ENCODE measurements at regions not wholly inside any gene's neighbourhood (a gene's known extent, or its start where the extent isn't known, plus 50 kb on each side); places are given as distances from the start of the nearest gene placed in this dataset.

DNA sequence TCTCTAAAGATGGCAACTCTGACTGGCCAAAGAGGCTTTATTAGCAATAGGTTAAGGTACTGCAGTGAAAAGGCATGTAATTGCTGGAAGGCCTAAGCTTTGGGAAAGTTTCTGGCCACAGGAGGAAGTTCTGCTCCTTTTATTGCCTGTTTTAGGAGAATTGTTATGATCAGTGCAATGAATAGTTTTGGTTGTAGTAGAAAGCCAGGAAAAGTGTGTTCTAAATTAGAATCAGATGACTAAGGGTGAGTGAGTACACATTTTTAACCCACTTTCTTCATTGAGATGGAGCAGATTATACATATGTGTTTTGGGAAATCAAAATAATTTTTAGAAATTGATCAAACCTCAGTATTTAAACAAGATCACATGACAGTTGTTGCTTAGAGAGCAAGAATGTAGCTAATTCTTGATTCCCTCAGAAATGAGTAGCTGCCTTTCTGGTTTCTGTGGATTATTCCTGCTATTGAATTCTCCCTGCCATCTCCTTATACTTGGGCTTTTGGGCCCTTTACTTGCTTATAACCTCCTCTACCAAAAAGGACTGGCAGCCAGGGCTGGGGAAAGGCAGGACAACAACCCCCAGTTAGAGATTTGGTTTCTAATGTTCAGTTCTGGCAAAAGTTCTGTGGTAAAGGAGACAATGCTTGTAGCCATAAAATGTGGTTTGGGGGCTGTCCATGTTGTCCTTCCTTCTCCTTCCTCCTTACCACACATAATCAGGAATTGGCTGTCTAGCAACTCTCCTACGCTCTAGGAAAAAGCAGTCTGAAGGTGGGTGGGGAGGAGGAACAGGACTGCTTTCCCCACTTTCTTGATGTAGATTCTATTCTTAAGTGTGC, 217.1 kb downstream of the SLC38A4 start (continued):
- TF ChIP-seq TAF1 (IDR thresholded peaks at IDR 0.05; ENCODE audit: borderline replicate concordance, low read depth, low read length) (no peak), FOSL2 (IDR thresholded peaks at IDR 0.05; ENCODE audit: borderline replicate concordance, low read depth) (peak; percentile 45; the same call in 1 of the 2 replicates), NRF1 (IDR thresholded peaks at IDR 0.05; ENCODE audit: low read depth, low read length) (no peak), EP300 (IDR thresholded peaks at IDR 0.05; ENCODE audit: borderline replicate concordance in 1 of 2, low read depth in 1 of 2, low read length in 1 of 2) (peak in 1 of 2 experiments; percentile 40; a peak in 1 of 4 replicates), YY1 (IDR thresholded peaks at IDR 0.05; ENCODE audit: low read depth) (no peak), RAD21 (IDR thresholded peaks at IDR 0.05; ENCODE audit: low read length) (no peak), EZH2phosphoT487 (IDR thresholded peaks at IDR 0.05; ENCODE audit: borderline replicate concordance, low read depth) (no peak), TEAD4 (IDR thresholded peaks at IDR 0.05; ENCODE audit: borderline replicate concordance, insufficient read depth) (no peak), POLR2AphosphoS5 (IDR thresholded peaks at IDR 0.05; ENCODE audit: low read depth, low read length) (peak; percentile 47; the same call in 1 of the 2 replicates), SIN3A (IDR thresholded peaks at IDR 0.05; ENCODE audit: borderline replicate concordance, low read depth, low read length) (no peak), RXRA (IDR thresholded peaks at IDR 0.05; ENCODE audit: borderline replicate concordance, low read depth) (no peak), ELF1 (IDR thresholded peaks at IDR 0.05) (no peak), NFIC (IDR thresholded peaks at IDR 0.05; ENCODE audit: borderline replicate concordance) (no peak; the same call in 1 of the 2 replicates), FOXJ3 (CRISPR knock-in tag; IDR thresholded peaks at IDR 0.05) (no peak), JUND (IDR thresholded peaks at IDR 0.05) (peak; percentile 52), SMC3 (IDR thresholded peaks at IDR 0.05; ENCODE audit: low read depth, low read length) (no peak)
- TF ChIP-seq, protein P1, sequence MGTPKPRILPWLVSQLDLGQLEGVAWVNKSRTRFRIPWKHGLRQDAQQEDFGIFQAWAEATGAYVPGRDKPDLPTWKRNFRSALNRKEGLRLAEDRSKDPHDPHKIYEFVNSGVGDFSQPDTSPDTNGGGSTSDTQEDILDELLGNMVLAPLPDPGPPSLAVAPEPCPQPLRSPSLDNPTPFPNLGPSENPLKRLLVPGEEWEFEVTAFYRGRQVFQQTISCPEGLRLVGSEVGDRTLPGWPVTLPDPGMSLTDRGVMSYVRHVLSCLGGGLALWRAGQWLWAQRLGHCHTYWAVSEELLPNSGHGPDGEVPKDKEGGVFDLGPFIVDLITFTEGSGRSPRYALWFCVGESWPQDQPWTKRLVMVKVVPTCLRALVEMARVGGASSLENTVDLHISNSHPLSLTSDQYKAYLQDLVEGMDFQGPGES (IDR thresholded peaks at IDR 0.05; ENCODE audit: low read depth, low read length) = no peak
- TF ChIP-seq, protein P2, sequence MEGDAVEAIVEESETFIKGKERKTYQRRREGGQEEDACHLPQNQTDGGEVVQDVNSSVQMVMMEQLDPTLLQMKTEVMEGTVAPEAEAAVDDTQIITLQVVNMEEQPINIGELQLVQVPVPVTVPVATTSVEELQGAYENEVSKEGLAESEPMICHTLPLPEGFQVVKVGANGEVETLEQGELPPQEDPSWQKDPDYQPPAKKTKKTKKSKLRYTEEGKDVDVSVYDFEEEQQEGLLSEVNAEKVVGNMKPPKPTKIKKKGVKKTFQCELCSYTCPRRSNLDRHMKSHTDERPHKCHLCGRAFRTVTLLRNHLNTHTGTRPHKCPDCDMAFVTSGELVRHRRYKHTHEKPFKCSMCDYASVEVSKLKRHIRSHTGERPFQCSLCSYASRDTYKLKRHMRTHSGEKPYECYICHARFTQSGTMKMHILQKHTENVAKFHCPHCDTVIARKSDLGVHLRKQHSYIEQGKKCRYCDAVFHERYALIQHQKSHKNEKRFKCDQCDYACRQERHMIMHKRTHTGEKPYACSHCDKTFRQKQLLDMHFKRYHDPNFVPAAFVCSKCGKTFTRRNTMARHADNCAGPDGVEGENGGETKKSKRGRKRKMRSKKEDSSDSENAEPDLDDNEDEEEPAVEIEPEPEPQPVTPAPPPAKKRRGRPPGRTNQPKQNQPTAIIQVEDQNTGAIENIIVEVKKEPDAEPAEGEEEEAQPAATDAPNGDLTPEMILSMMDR (IDR thresholded peaks at IDR 0.05) = no peak
- TF ChIP-seq, protein P3, sequence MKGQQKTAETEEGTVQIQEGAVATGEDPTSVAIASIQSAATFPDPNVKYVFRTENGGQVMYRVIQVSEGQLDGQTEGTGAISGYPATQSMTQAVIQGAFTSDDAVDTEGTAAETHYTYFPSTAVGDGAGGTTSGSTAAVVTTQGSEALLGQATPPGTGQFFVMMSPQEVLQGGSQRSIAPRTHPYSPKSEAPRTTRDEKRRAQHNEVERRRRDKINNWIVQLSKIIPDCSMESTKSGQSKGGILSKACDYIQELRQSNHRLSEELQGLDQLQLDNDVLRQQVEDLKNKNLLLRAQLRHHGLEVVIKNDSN (IDR thresholded peaks at IDR 0.05; ENCODE audit: borderline replicate concordance, low read depth) = 0 out of 2 replicates have a peak, but pooled peaks have one; percentile 35
- TF ChIP-seq, protein P4, sequence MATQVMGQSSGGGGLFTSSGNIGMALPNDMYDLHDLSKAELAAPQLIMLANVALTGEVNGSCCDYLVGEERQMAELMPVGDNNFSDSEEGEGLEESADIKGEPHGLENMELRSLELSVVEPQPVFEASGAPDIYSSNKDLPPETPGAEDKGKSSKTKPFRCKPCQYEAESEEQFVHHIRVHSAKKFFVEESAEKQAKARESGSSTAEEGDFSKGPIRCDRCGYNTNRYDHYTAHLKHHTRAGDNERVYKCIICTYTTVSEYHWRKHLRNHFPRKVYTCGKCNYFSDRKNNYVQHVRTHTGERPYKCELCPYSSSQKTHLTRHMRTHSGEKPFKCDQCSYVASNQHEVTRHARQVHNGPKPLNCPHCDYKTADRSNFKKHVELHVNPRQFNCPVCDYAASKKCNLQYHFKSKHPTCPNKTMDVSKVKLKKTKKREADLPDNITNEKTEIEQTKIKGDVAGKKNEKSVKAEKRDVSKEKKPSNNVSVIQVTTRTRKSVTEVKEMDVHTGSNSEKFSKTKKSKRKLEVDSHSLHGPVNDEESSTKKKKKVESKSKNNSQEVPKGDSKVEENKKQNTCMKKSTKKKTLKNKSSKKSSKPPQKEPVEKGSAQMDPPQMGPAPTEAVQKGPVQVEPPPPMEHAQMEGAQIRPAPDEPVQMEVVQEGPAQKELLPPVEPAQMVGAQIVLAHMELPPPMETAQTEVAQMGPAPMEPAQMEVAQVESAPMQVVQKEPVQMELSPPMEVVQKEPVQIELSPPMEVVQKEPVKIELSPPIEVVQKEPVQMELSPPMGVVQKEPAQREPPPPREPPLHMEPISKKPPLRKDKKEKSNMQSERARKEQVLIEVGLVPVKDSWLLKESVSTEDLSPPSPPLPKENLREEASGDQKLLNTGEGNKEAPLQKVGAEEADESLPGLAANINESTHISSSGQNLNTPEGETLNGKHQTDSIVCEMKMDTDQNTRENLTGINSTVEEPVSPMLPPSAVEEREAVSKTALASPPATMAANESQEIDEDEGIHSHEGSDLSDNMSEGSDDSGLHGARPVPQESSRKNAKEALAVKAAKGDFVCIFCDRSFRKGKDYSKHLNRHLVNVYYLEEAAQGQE (IDR thresholded peaks at IDR 0.05; ENCODE audit: low read depth, low read length) = no peak
- TF ChIP-seq, protein P5, sequence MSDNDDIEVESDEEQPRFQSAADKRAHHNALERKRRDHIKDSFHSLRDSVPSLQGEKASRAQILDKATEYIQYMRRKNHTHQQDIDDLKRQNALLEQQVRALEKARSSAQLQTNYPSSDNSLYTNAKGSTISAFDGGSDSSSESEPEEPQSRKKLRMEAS (IDR thresholded peaks at IDR 0.05; ENCODE audit: low read depth) = no peak
